Sigmoid colon (tissue), 6 donors: ENCODE measurements at regions not wholly inside any gene's neighbourhood (a gene's known extent, or its start where the extent isn't known, plus 50 kb on each side); places are given as distances from the start of the nearest gene placed in this dataset.

Experiments
- DNase-seq: peaks from one replicate; pipeline ENCODE4 v3.0.0-alpha.2; 2019
- H3K27ac ChIP-seq, 4 donors: fragments of 200-600 bp; sonication (generic); one replicate each; pipeline ENCODE4 v1.5.1; 2016 to 2019; ENCODE audit warnings: mild to moderate bottlenecking in 1 of 4
- H3K27me3 ChIP-seq, 3 donors: fragments of 200-600 bp; sonication (generic); one replicate each; pipeline ENCODE4 v1.5.1; 2019; ENCODE audit warnings: mild to moderate bottlenecking in 1 of 3
- H3K36me3 ChIP-seq, 4 donors: fragments of 200-600 bp; sonication (generic); one replicate each; pipeline ENCODE4 v1.5.1; 2016 to 2019
- H3K4me1 ChIP-seq, 4 donors: fragments of 200-600 bp; sonication (generic); one replicate each; pipeline ENCODE4 v1.5.1; 2017 to 2019
- H3K4me3 ChIP-seq, 4 donors: fragments of 200-600 bp; sonication (generic); one replicate each; pipeline ENCODE4 v1.5.1; 2017 to 2019; ENCODE audit warnings: mild to moderate bottlenecking in 2 of 4, moderate library complexity in 1 of 4
- H3K9me3 ChIP-seq, 4 donors: fragments of 200-600 bp in 3 of 4; sonication (generic) in 3 of 4; one replicate each; pipeline versions ENCODE4 v1.5.1 to v1.6.1; 2013 to 2019
- CTCF ChIP-seq, 4 experiments: fragments of 450-650 bp in 3 of 4; fragments of 200-600 bp in 1 of 4; IDR thresholded peaks; one replicate each; pipeline ENCODE4 v1.5.1; 2016 to 2019; ENCODE audit warnings: antibody characterized with exemption in 4 of 4, mild to moderate bottlenecking in 3 of 4, moderate library complexity in 2 of 4
- EP300 ChIP-seq, 4 donors: sonication (generic); formaldehyde crosslinking; IDR thresholded peaks; one replicate each; pipeline ENCODE4 v1.6.1; 2017; ENCODE audit warnings: antibody characterized with exemption in 4 of 4
- POLR2A ChIP-seq, 2 donors: fragments of 450-650 bp; IDR thresholded peaks; one replicate each; pipeline ENCODE4 v1.6.1; 2016; ENCODE audit warnings: antibody characterized with exemption in 2 of 2, mild to moderate bottlenecking in 2 of 2, moderate library complexity in 2 of 2
- POLR2AphosphoS5 ChIP-seq, 4 donors: sonication (generic); formaldehyde crosslinking; IDR thresholded peaks; one replicate each; pipeline ENCODE4 v1.6.1; 2017; ENCODE audit warnings: antibody characterized with exemption in 4 of 4
- WGBS, 2 donors: extraction: QIAGEN DNeasy Blood & Tissue Kit; methylation state at CpG; one replicate each; pipeline ENCODE4 v1.1.7; 2013; 5-methylcytosine and 5-hydroxymethylcytosine counted together
- intact Hi-C: fragments of 100-400 bp; cut with DNase I; formaldehyde crosslinking; loops from one replicate; pipeline ENCODE4 v1.15.1; 2023
- donor health status: healthy with polysubstance abuse.
- donor health status: healthy.

- no peak for TF ChIP-seq POLR2A (IDR thresholded peaks at IDR 0.05)
- H3K4me1 ChIP-seq = no peaks in the 10 kb centered on the region
- H3K27ac ChIP-seq = no peak overlapping the region
- intact Hi-C loops = no loop called here
- 79 to 83% methylated on average over 4 of the region's 4 CpGs for WGBS, 2 donors
- no peaks in the 10 kb centered on the region for H3K9me3 ChIP-seq
- no peaks in the 10 kb centered on the region for H3K27me3 ChIP-seq
- DNase-seq = no peak
- no peak overlapping the region for H3K4me3 ChIP-seq
- H3K36me3 ChIP-seq = no peaks in the 10 kb centered on the region
These were observed 640.6 kb upstream of the DPPA4 start for GRCh38 chr3:109977897-109978296.

GRCh38 chr3:109982201-109982600 is 644.9 kb upstream of the DPPA4 start:
- H3K36me3 ChIP-seq = no peaks in the 10 kb centered on the region
- intact Hi-C loops = no loop called here
- WGBS, 2 donors = 77% methylated on average over 1 of the region's 1 CpG

GRCh38 chr3:109984976-109985375 is 647.6 kb upstream of the DPPA4 start:
- intact Hi-C loops = no loop called here
- Histone ChIP-seq H3K9me3 (no peaks in the 10 kb centered on the region), H3K4me1 (no peaks in the 10 kb centered on the region), H3K27ac (no peak overlapping the region), H3K36me3 (no peaks in the 10 kb centered on the region), H3K27me3 (no peaks in the 10 kb centered on the region), H3K4me3 (no peak overlapping the region)
- TF ChIP-seq POLR2A (IDR thresholded peaks at IDR 0.05) (no peak), EP300 (IDR thresholded peaks at IDR 0.05) (no peak), CTCF (IDR thresholded peaks at IDR 0.05) (no peak), POLR2AphosphoS5 (IDR thresholded peaks at IDR 0.05) (no peak)
- DNase-seq = no peak

More at GRCh38 chr3:109982201-109982600, 644.9 kb upstream of the DPPA4 start:
- H3K27ac ChIP-seq = no peak overlapping the region
- no peak overlapping the region for H3K4me3 ChIP-seq
- no peak for DNase-seq
- no peaks in the 10 kb centered on the region for H3K4me1 ChIP-seq
- no peaks in the 10 kb centered on the region for H3K27me3 ChIP-seq
- TF ChIP-seq POLR2A (IDR thresholded peaks at IDR 0.05) = no peak
- TF ChIP-seq POLR2AphosphoS5 (IDR thresholded peaks at IDR 0.05) = no peak
- TF ChIP-seq CTCF (IDR thresholded peaks at IDR 0.05) = no peak
- no peak for TF ChIP-seq EP300 (IDR thresholded peaks at IDR 0.05)
- H3K9me3 ChIP-seq = no peaks in the 10 kb centered on the region

- DNase-seq = no peak
- WGBS, 2 donors = 89 to 91% methylated on average over 1 of the region's 1 CpG
- H3K9me3 ChIP-seq = no peaks in the 10 kb centered on the region
- no peaks in the 10 kb centered on the region for H3K36me3 ChIP-seq
- no peaks in the 10 kb centered on the region for H3K27me3 ChIP-seq
- no peak overlapping the region for H3K27ac ChIP-seq
- intact Hi-C loops = no loop called here
- no peaks in the 10 kb centered on the region for H3K4me1 ChIP-seq
- no peak for TF ChIP-seq POLR2A (IDR thresholded peaks at IDR 0.05)
- no peak for TF ChIP-seq POLR2AphosphoS5 (IDR thresholded peaks at IDR 0.05)
- TF ChIP-seq EP300 (IDR thresholded peaks at IDR 0.05) = no peak
- no peak for TF ChIP-seq CTCF (IDR thresholded peaks at IDR 0.05)
- no peak overlapping the region for H3K4me3 ChIP-seq
These were observed 648.7 kb upstream of the DPPA4 start for GRCh38 chr3:109985943-109986555.

- DNase-seq = no peak
- Histone ChIP-seq H3K9me3 (no peaks in the 10 kb centered on the region), H3K27ac (no peak overlapping the region), H3K36me3 (no peaks in the 10 kb centered on the region), H3K4me1 (no peaks in the 10 kb centered on the region), H3K27me3 (no peaks in the 10 kb centered on the region), H3K4me3 (no peak overlapping the region)
- TF ChIP-seq CTCF (IDR thresholded peaks at IDR 0.05) (no peak), POLR2AphosphoS5 (IDR thresholded peaks at IDR 0.05) (no peak), EP300 (IDR thresholded peaks at IDR 0.05) (no peak), POLR2A (IDR thresholded peaks at IDR 0.05) (no peak)
- intact Hi-C loops = no loop called here
- 62 to 85% methylated on average over 9 of the region's 9 CpGs for whole genome bisulfite sequencing, 2 donors
These were observed 657.5 kb upstream of the DPPA4 start for GRCh38 chr3:109994853-109995252.
